Neural crest cell (in vitro differentiated cells): ENCODE measurements at regions not wholly inside any gene's neighbourhood (a gene's known extent, or its start where the extent isn't known, plus 50 kb on each side); places are given as distances from the start of the nearest gene placed in this dataset.

Source experiments
- DNase-seq: peaks from one replicate; pipeline ENCODE4 v3.0.0; 2021; ENCODE audit warnings: low read depth, mixed read lengths, low spot score
- H3K27ac Mint-ChIP-seq: one replicate; pipeline ENCODE4 v1.8.0; 2021; ENCODE audit warnings: mild to moderate bottlenecking, mixed read lengths; ENCODE audit not compliant: unreplicated experiment
- H3K27me3 Mint-ChIP-seq: 2 replicates; pipeline ENCODE4 v1.8.0; 2021; ENCODE audit warnings: low read depth, mild to moderate bottlenecking, mixed read lengths
- H3K36me3 Mint-ChIP-seq: 2 replicates; pipeline ENCODE4 v1.8.0; 2021; ENCODE audit warnings: low read depth, mild to moderate bottlenecking, mixed read lengths
- H3K4me1 Mint-ChIP-seq: 2 replicates; pipeline ENCODE4 v1.8.0; 2021; ENCODE audit warnings: mixed read lengths
- H3K4me3 Mint-ChIP-seq: one replicate; pipeline ENCODE4 v1.8.0; 2021; ENCODE audit warnings: mild to moderate bottlenecking, mixed read lengths
- H3K9me3 Mint-ChIP-seq: 2 replicates; pipeline ENCODE4 v1.8.0; 2021; ENCODE audit warnings: mixed read lengths
- TF ChIP-seq, protein P1 (sequence below): fragments of 200-600 bp; sonication (generic); conservative IDR thresholded peaks from 2 replicates; pipeline ENCODE4 v1.5.0; 2021; ENCODE audit warnings: antibody characterized with exemption, mild to moderate bottlenecking

DNA sequence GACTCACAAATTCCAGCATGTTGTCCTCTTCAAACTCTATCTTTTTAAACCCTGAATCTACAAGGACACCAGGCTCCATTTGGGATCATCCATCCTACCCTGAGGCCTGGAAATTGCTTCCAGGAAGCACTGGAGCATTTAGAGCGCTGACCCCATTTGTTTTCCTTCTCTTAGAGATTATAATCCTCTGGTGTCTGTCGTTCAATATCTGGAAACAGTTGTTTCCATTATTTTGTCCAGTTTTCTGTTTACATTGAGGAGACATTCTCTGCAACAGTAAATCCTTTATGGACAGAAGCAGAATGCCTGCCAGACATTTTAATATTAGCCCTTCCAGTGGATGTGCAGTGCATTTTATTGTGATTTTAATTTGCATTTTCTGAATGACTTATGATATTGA is 119.4 kb upstream of the MEOX2 start:
- H3K36me3 Mint-ChIP-seq: peaks cover 4% of the 10 kb centered on the region
- no peak for DNase-seq
- peaks cover 12% of the 10 kb centered on the region for H3K4me1 Mint-ChIP-seq
- H3K4me3 Mint-ChIP-seq: no peak overlapping the region
- H3K9me3 Mint-ChIP-seq: peaks cover 10% of the 10 kb centered on the region
- TF ChIP-seq, protein P1, sequence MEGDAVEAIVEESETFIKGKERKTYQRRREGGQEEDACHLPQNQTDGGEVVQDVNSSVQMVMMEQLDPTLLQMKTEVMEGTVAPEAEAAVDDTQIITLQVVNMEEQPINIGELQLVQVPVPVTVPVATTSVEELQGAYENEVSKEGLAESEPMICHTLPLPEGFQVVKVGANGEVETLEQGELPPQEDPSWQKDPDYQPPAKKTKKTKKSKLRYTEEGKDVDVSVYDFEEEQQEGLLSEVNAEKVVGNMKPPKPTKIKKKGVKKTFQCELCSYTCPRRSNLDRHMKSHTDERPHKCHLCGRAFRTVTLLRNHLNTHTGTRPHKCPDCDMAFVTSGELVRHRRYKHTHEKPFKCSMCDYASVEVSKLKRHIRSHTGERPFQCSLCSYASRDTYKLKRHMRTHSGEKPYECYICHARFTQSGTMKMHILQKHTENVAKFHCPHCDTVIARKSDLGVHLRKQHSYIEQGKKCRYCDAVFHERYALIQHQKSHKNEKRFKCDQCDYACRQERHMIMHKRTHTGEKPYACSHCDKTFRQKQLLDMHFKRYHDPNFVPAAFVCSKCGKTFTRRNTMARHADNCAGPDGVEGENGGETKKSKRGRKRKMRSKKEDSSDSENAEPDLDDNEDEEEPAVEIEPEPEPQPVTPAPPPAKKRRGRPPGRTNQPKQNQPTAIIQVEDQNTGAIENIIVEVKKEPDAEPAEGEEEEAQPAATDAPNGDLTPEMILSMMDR: no peak
- no peak overlapping the region for H3K27ac Mint-ChIP-seq
- no peaks in the 10 kb centered on the region for H3K27me3 Mint-ChIP-seq

DNA sequence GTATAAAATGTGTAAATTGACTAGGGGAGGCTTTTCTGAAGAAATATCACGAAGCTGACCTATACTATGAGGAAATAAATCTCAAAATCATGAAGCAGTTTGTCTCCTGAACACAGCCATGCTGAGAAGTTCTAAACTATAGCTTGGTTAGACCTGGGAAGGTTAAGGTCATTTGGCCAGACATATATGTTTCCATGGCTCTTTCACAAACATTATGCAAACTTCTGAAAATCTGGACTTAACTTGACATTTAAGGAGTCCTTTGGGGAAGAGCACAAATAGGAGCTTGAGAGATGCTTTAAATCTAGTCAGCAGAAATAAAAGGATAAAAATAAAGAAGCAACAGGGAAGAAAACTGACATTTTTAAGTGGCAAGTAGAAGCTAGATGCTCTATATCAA is 115.9 kb upstream of the MEOX2 start:
- H3K27me3 Mint-ChIP-seq: no peaks in the 10 kb centered on the region

DNA sequence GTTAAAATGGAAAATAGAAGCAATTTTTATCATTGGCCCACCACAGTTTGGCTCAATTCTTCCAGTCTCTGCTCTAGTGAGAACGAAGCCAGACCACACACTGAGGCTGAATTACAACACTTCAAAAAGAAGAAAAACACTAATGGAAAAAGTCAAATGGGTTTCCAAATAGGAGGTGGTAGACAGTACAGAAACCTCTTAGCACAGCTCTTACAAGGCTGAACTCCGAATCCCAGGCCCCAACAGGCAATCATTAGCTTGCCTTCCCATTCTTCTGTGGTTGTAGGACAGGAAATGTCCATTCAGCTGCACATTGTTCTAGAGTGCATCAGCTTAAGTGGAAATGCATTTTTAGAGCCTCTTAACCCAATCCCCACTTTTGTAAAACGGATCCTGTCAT is 115.1 kb upstream of the MEOX2 start:
- H3K36me3 Mint-ChIP-seq: no peaks in the 10 kb centered on the region
- peaks cover 12% of the 10 kb centered on the region for H3K4me1 Mint-ChIP-seq
- H3K27ac Mint-ChIP-seq: no peak overlapping the region
- H3K4me3 Mint-ChIP-seq: no peak overlapping the region
- H3K27me3 Mint-ChIP-seq: no peaks in the 10 kb centered on the region
- no peak for DNase-seq
- H3K9me3 Mint-ChIP-seq: no peaks in the 10 kb centered on the region
- TF ChIP-seq, protein P1: no peak

More for the DNA sequence above, 115.9 kb upstream of the MEOX2 start:
- TF ChIP-seq, protein P1: no peak
- Mint-ChIP-seq H3K4me3 (no peak overlapping the region), H3K27ac (no peak overlapping the region), H3K36me3 (no peaks in the 10 kb centered on the region), H3K4me1 (peaks cover 12% of the 10 kb centered on the region), H3K9me3 (no peaks in the 10 kb centered on the region)
- no peak for DNase-seq

DNA sequence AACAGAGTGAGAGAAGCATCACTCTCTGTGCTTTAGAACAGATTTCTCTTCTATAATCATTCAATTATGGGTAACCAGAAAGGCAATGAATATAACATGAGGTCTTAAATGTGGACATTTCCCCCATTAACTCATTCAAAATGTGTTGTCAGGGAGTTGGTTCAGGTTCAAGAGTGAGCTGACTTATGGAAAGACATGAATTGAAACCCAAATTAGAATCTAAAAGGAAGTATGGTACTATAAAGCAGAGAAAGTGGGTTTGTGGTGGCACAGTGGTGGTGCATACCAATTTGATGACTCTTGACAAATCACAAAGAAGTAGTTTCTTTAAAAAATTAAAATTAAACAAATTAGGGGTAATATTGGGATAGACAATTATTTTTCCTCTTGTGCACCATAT is 114.6 kb upstream of the MEOX2 start:
- Mint-ChIP-seq H3K27me3 (no peaks in the 10 kb centered on the region), H3K27ac (no peak overlapping the region), H3K9me3 (no peaks in the 10 kb centered on the region), H3K36me3 (no peaks in the 10 kb centered on the region), H3K4me1 (peaks cover 9% of the 10 kb centered on the region), H3K4me3 (no peak overlapping the region)
- TF ChIP-seq, protein P1: no peak
- DNase-seq: no peak

DNA sequence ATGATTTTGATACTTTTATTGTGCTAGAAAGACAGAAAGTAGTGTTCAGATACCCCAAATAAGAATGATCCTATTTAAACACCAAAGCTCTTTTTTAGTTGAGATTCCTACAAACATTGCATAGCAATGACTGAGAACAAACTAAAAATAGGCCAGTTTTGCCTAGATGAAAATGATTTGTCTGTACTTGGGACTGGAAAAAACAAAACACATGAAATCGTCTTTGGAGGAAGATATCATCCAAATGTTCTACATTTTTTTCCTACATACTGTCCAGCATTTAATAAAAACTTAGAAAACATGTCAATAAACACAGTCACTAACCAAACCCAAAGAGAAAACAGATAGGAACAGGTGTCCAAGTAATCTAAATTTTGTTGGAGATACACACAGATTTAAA is 111.6 kb upstream of the MEOX2 start:
- H3K4me1 Mint-ChIP-seq: peaks cover 8% of the 10 kb centered on the region
- peaks cover 6% of the 10 kb centered on the region for H3K9me3 Mint-ChIP-seq
- no peak overlapping the region for H3K27ac Mint-ChIP-seq
- no peaks in the 10 kb centered on the region for H3K36me3 Mint-ChIP-seq
- TF ChIP-seq, protein P1: no peak
- no peak overlapping the region for H3K4me3 Mint-ChIP-seq
- H3K27me3 Mint-ChIP-seq: no peaks in the 10 kb centered on the region
- no peak for DNase-seq

DNA sequence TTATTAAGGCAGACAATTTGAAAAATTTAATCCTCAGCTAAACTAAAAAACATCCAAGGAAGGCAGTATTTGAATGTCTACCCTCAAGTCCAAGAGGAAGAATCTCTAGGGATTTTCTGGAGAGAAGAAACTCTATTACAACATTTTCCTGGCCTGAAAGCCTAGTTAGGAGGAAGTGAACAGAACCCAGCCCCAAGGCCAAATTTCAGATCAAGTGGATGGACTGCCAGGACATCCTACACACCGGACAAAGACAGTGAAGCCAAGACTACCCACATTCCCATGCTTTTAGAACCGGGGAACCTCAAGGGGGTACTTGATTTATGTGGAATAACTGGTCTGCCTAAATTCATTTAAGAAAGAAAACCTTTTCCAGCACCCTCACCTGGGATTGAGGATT is 108.9 kb upstream of the MEOX2 start:
- H3K27ac Mint-ChIP-seq: no peak overlapping the region
- no peaks in the 10 kb centered on the region for H3K27me3 Mint-ChIP-seq
- H3K4me3 Mint-ChIP-seq: no peak overlapping the region
- TF ChIP-seq, protein P1: no peak
- H3K36me3 Mint-ChIP-seq: no peaks in the 10 kb centered on the region
- peaks cover 14% of the 10 kb centered on the region for H3K9me3 Mint-ChIP-seq
- H3K4me1 Mint-ChIP-seq: peaks cover 4% of the 10 kb centered on the region
- DNase-seq: no peak
